CD14-positive monocyte (primary cell): ENCODE measurements at regions not wholly inside any gene's neighbourhood (a gene's known extent, or its start where the extent isn't known, plus 50 kb on each side); places are given as distances from the start of the nearest gene placed in this dataset.

Experiments used
- DNase-seq, 3 donors: peaks; one replicate each; pipeline ENCODE4 v3.0.0-alpha.2; 2011 to 2022
- H2AFZ ChIP-seq: 2 replicates; pipeline ENCODE4 v1.6.0; 2012; ENCODE audit warnings: mild to moderate bottlenecking, low read depth, low read length, inconsistent platforms; ENCODE audit not compliant: insufficient read depth, poor library complexity, severe bottlenecking
- H3K27ac ChIP-seq, 2 donors: 1 replicate in 1 of 2; 2 replicates in 1 of 2; pipeline ENCODE4 v1.5.1; 2012 to 2013; ENCODE audit warnings: low read length in 2 of 2, control low read depth in 1 of 2, inconsistent platforms in 1 of 2, low read depth in 1 of 2, mild to moderate bottlenecking in 1 of 2
- H3K27me3 ChIP-seq, 2 donors: one replicate each; pipeline versions ENCODE4 v1.6.0 to v1.6.1; 2011 to 2013; ENCODE audit warnings: low read length in 2 of 2; ENCODE audit not compliant: control insufficient read depth in 2 of 2, insufficient read depth in 2 of 2
- H3K36me3 ChIP-seq, 2 donors: replicated peaks in 1 of 2; 1 replicate in 1 of 2; 2 replicates in 1 of 2; pipeline versions ENCODE4 v1.5.1 to v1.6.1; 2012 to 2013; ENCODE audit warnings: low read length in 2 of 2, control low read depth in 1 of 2, inconsistent platforms in 1 of 2, mild to moderate bottlenecking in 1 of 2; ENCODE audit not compliant: insufficient read depth in 2 of 2, control insufficient read depth in 1 of 2
- H3K4me1 ChIP-seq, 2 donors: 1 replicate in 1 of 2; 2 replicates in 1 of 2; pipeline versions ENCODE4 v1.5.1 to v1.6.1; 2012 to 2013; ENCODE audit warnings: low read length in 2 of 2, control low read depth in 1 of 2, inconsistent platforms in 1 of 2, mild to moderate bottlenecking in 1 of 2, moderate library complexity in 1 of 2; ENCODE audit not compliant: insufficient read depth in 2 of 2, control insufficient read depth in 1 of 2
- H3K4me2 ChIP-seq: replicated peaks from 2 replicates; pipeline ENCODE3; 2012; ENCODE audit warnings: low read length, moderate library complexity, mild to moderate bottlenecking; ENCODE audit not compliant: poor library complexity, severe bottlenecking; ENCODE audit errors: extremely low read depth
- H3K4me3 ChIP-seq, 3 experiments: fragments of 200-600 bp in 1 of 3; sonication (generic) in 1 of 3; replicated peaks in 1 of 3; 1 replicate in 2 of 3; 2 replicates in 1 of 3; pipeline ENCODE4 v1.5.1; 2011 to 2013; ENCODE audit warnings: low read length in 3 of 3, mild to moderate bottlenecking in 3 of 3, control low read depth in 2 of 3, low read depth in 2 of 3, inconsistent platforms in 1 of 3, moderate library complexity in 1 of 3
- H3K79me2 ChIP-seq: 2 replicates; pipeline ENCODE4 v1.6.0; 2012; ENCODE audit warnings: mild to moderate bottlenecking, control low read depth, inconsistent platforms, low read length, moderate library complexity; ENCODE audit not compliant: insufficient read depth
- H3K9ac ChIP-seq: 2 replicates; pipeline ENCODE4 v1.6.0; 2017; ENCODE audit warnings: low read length, mild to moderate bottlenecking; ENCODE audit not compliant: insufficient read depth, poor library complexity, severe bottlenecking
- H3K9me3 ChIP-seq, 2 donors: replicated peaks in 1 of 2; 1 replicate in 1 of 2; 2 replicates in 1 of 2; pipeline versions ENCODE4 v1.5.1 to v1.6.1; 2012 to 2013; ENCODE audit warnings: low read length in 2 of 2, control low read depth in 1 of 2; ENCODE audit not compliant: control insufficient read depth in 1 of 2, insufficient read depth in 1 of 2
- H4K20me1 ChIP-seq: 2 replicates; pipeline ENCODE4 v1.6.0; 2012; ENCODE audit warnings: mild to moderate bottlenecking, low read length, control low read depth, moderate library complexity; ENCODE audit not compliant: insufficient read depth
- H3K27ac Mint-ChIP-seq, 7 donors: one replicate each; pipeline ENCODE4 v1.8.0; 2020; ENCODE audit warnings: mild to moderate bottlenecking in 7 of 7, mixed read lengths in 7 of 7, moderate library complexity in 6 of 7, inconsistent platforms in 2 of 7
- H3K27me3 Mint-ChIP-seq, 3 donors: one replicate each; pipeline ENCODE4 v1.8.0; 2021 to 2022; ENCODE audit warnings: low read depth in 3 of 3, mild to moderate bottlenecking in 3 of 3, mixed read lengths in 3 of 3, moderate library complexity in 3 of 3, inconsistent platforms in 1 of 3
- H3K36me3 Mint-ChIP-seq, 2 donors: one replicate each; pipeline ENCODE4 v1.8.0; 2020; ENCODE audit warnings: mixed read lengths in 2 of 2, inconsistent platforms in 1 of 2, mild to moderate bottlenecking in 1 of 2
- H3K4me1 Mint-ChIP-seq: one replicate; pipeline ENCODE4 v1.8.0; 2020; ENCODE audit warnings: mild to moderate bottlenecking, mixed read lengths
- H3K4me3 Mint-ChIP-seq, 2 donors: one replicate each; pipeline ENCODE4 v1.8.0; 2020; ENCODE audit warnings: mild to moderate bottlenecking in 2 of 2, mixed read lengths in 2 of 2, moderate library complexity in 1 of 2
- H3K9me3 Mint-ChIP-seq, 7 donors: one replicate each; pipeline ENCODE4 v1.8.0; 2020 to 2022; ENCODE audit warnings: mixed read lengths in 7 of 7, mild to moderate bottlenecking in 6 of 7, moderate library complexity in 6 of 7, inconsistent platforms in 2 of 7
- CTCF ChIP-seq: fragments of 200-600 bp; IDR thresholded peaks from one replicate; pipeline ENCODE4 v1.8.0; 2022; ENCODE audit warnings: antibody characterized with exemption, mild to moderate bottlenecking
- WGBS: methylation state at CpG from one replicate; pipeline ENCODE4 v1.1.5; 2013; ENCODE audit warnings: missing lambda C conversion rate; ENCODE audit not compliant: insufficient coverage; 5-methylcytosine and 5-hydroxymethylcytosine counted together
- intact Hi-C, 2 donors: fragments of 100-400 bp; cut with micrococcal nuclease; formaldehyde crosslinking; loops; one replicate each; pipeline versions ENCODE4 v1.15.0 to v1.15.1; 2023

- Histone ChIP-seq H3K27ac (no peak overlapping the region), H3K4me1 (peaks cover 3 to 6% of the 10 kb centered on the region in 2 donors), H3K9ac (no peak overlapping the region), H3K27me3 (no peaks in the 10 kb centered on the region), H2AFZ (no peak overlapping the region), H3K79me2 (peaks cover 26% of the 10 kb centered on the region), H3K36me3 (no peaks in the 10 kb centered on the region), H3K4me2 (no peak overlapping the region), H3K4me3 (no peak overlapping the region), H4K20me1 (peaks cover 28% of the 10 kb centered on the region), H3K9me3 (no peaks in the 10 kb centered on the region)
- H3K36me3 Mint-ChIP-seq: peaks cover 3 to 4% of the 10 kb centered on the region in 2 donors
- TF ChIP-seq CTCF: no peak
- no CpG with 5 or more reads among the region's 3 CpGs for WGBS
- no peak overlapping the region for H3K4me3 Mint-ChIP-seq
- no peaks in the 10 kb centered on the region for H3K9me3 Mint-ChIP-seq
- H3K4me1 Mint-ChIP-seq: peaks cover 19% of the 10 kb centered on the region
- H3K27ac Mint-ChIP-seq: no peak overlapping the region
- DNase-seq: no peak
- no peaks in the 10 kb centered on the region for H3K27me3 Mint-ChIP-seq
- intact Hi-C loops: no loop called here
These were observed 83.6 kb upstream of the MGAT5 start for GRCh38 chr2:134170294-134170693.

GRCh38 chr2:134170700-134171099, 83.2 kb upstream of the MGAT5 start:
- Histone ChIP-seq H3K79me2 (peaks cover 29% of the 10 kb centered on the region), H3K4me1 (peaks cover 7 to 10% of the 10 kb centered on the region in 2 donors), H3K9ac (no peak overlapping the region), H2AFZ (no peak overlapping the region), H3K36me3 (no peaks in the 10 kb centered on the region), H3K9me3 (no peaks in the 10 kb centered on the region), H3K4me2 (no peak overlapping the region), H3K27me3 (no peaks in the 10 kb centered on the region), H3K4me3 (no peak overlapping the region), H4K20me1 (peaks cover 32% of the 10 kb centered on the region), H3K27ac (no peak overlapping the region)
- intact Hi-C loops: no loop called here
- Mint-ChIP-seq H3K4me3 (no peak overlapping the region), H3K27me3 (no peaks in the 10 kb centered on the region), H3K9me3 (no peaks in the 10 kb centered on the region), H3K4me1 (peaks cover 23% of the 10 kb centered on the region), H3K36me3 (peaks cover 3 to 4% of the 10 kb centered on the region in 2 donors), H3K27ac (no peak overlapping the region)
- no peak for DNase-seq
- no CpG with 5 or more reads among the region's 3 CpGs for WGBS
- TF ChIP-seq CTCF: no peak
